ENCODE measurements at regions not wholly inside any gene's neighbourhood (a gene's known extent, or its start where the extent isn't known, plus 50 kb on each side); places are given as distances from the start of the nearest gene placed in this dataset.

- Mint-ChIP-seq H3K27ac (no peak overlapping the region), H3K36me3 (no peaks in the 10 kb centered on the region), H3K9me3 (no peaks in the 10 kb centered on the region)
- ATAC-seq, result no peak
- DNase-seq (ENCODE audit: low spot score in 2 of 2), result no peak
Measured at GRCh38 chr15:92565351-92566125, 90.0 kb downstream of the FAM174B start.

GRCh38 chr15:92561754-92562153 lies 93.8 kb downstream of the FAM174B start:
- no peak overlapping the region for H3K27ac Mint-ChIP-seq
- DNase-seq (ENCODE audit: low spot score in 2 of 2) (no peak), ATAC-seq (no peak)
- H3K36me3 Mint-ChIP-seq, result no peaks in the 10 kb centered on the region
- no peaks in the 10 kb centered on the region for H3K9me3 Mint-ChIP-seq

GRCh38 chr15:92553317-92553716 lies 102.3 kb downstream of the FAM174B start:
- no peak for DNase-seq (ENCODE audit: low spot score in 2 of 2)

GRCh38 chr15:92545996-92546395 lies 109.6 kb downstream of the FAM174B start:
- ATAC-seq (no peak), DNase-seq (ENCODE audit: low spot score in 2 of 2) (no peak)
- Mint-ChIP-seq H3K9me3 (peaks cover 4 to 8% of the 10 kb centered on the region in 2 donors), H3K36me3 (peaks cover 0 to 7% of the 10 kb centered on the region in 2 donors), H3K27ac (no peak overlapping the region)

More at GRCh38 chr15:92553317-92553716, 102.3 kb downstream of the FAM174B start:
- no peak overlapping the region for H3K27ac Mint-ChIP-seq
- no peaks in the 10 kb centered on the region for H3K36me3 Mint-ChIP-seq
- H3K9me3 Mint-ChIP-seq, result peaks cover 0 to 4% of the 10 kb centered on the region in 2 donors
- no peak for ATAC-seq

- DNase-seq (ENCODE audit: low spot score in 2 of 2) (no peak), ATAC-seq (no peak)
- Mint-ChIP-seq H3K9me3 (peaks cover 0 to 8% of the 10 kb centered on the region in 2 donors), H3K27ac (no peak overlapping the region), H3K36me3 (peaks cover 0 to 7% of the 10 kb centered on the region in 2 donors)
Measured at GRCh38 chr15:92541291-92542200, 114.0 kb downstream of the FAM174B start.

GRCh38 chr15:92538115-92538514 lies 117.5 kb downstream of the FAM174B start:
- ATAC-seq, result no peak
- Mint-ChIP-seq H3K9me3 (peaks cover 10 to 11% of the 10 kb centered on the region in 2 donors), H3K27ac (no peak overlapping the region), H3K36me3 (peaks cover 8 to 12% of the 10 kb centered on the region in 2 donors)
- no peak for DNase-seq (ENCODE audit: low spot score in 2 of 2)

GRCh38 chr15:92533298-92533697 lies 122.3 kb downstream of the FAM174B start:
- ATAC-seq, result no peak
- DNase-seq (ENCODE audit: low spot score in 2 of 2), result no peak
- Mint-ChIP-seq H3K36me3 (peaks cover 8 to 12% of the 10 kb centered on the region in 2 donors), H3K27ac (no peak overlapping the region), H3K9me3 (peaks cover 10 to 11% of the 10 kb centered on the region in 2 donors)

GRCh38 chr15:92531406-92531805 lies 124.2 kb downstream of the FAM174B start:
- peaks cover 8 to 12% of the 10 kb centered on the region in 2 donors for H3K36me3 Mint-ChIP-seq
- H3K9me3 Mint-ChIP-seq, result peaks cover 10 to 11% of the 10 kb centered on the region in 2 donors
- DNase-seq (ENCODE audit: low spot score in 2 of 2), result no peak
- no peak overlapping the region for H3K27ac Mint-ChIP-seq
- no peak for ATAC-seq

GRCh38 chr15:92528736-92529135 lies 126.8 kb downstream of the FAM174B start:
- Mint-ChIP-seq H3K27ac (no peak overlapping the region), H3K36me3 (no peaks in the 10 kb centered on the region), H3K9me3 (no peaks in the 10 kb centered on the region)
- DNase-seq (ENCODE audit: low spot score in 2 of 2), result no peak
- no peak for ATAC-seq

- Mint-ChIP-seq H3K27ac (no peak overlapping the region), H3K9me3 (no peaks in the 10 kb centered on the region), H3K36me3 (no peaks in the 10 kb centered on the region)
- DNase-seq (ENCODE audit: low spot score in 2 of 2), result no peak
- no peak for ATAC-seq
Measured at GRCh38 chr15:92527197-92527596, 128.4 kb downstream of the FAM174B start.

GRCh38 chr15:92525758-92526245 lies 129.8 kb downstream of the FAM174B start:
- no peaks in the 10 kb centered on the region for H3K36me3 Mint-ChIP-seq
- no peaks in the 10 kb centered on the region for H3K9me3 Mint-ChIP-seq
- no peak for DNase-seq (ENCODE audit: low spot score in 2 of 2)
- H3K27ac Mint-ChIP-seq, result no peak overlapping the region
- ATAC-seq, result no peak

GRCh38 chr15:92524874-92525565 lies 130.6 kb downstream of the FAM174B start:
- Mint-ChIP-seq H3K27ac (no peak overlapping the region), H3K9me3 (no peaks in the 10 kb centered on the region), H3K36me3 (no peaks in the 10 kb centered on the region)
- ATAC-seq (no peak), DNase-seq (ENCODE audit: low spot score in 2 of 2) (no peak)

- DNase-seq (ENCODE audit: low spot score in 2 of 2), result no peak
- Mint-ChIP-seq H3K27ac (no peak overlapping the region), H3K9me3 (no peaks in the 10 kb centered on the region), H3K36me3 (no peaks in the 10 kb centered on the region)
- no peak for ATAC-seq
Measured at GRCh38 chr15:92524161-92524560, 130.5 kb downstream of the ST8SIA2 start.

GRCh38 chr15:92523176-92523575 lies 129.5 kb downstream of the ST8SIA2 start:
- DNase-seq (ENCODE audit: low spot score in 2 of 2) (no peak), ATAC-seq (no peak)
- H3K9me3 Mint-ChIP-seq, result no peaks in the 10 kb centered on the region
- H3K36me3 Mint-ChIP-seq, result no peaks in the 10 kb centered on the region
- H3K27ac Mint-ChIP-seq, result no peak overlapping the region

GRCh38 chr15:92521624-92522008 lies 127.9 kb downstream of the ST8SIA2 start:
- Mint-ChIP-seq H3K9me3 (no peaks in the 10 kb centered on the region), H3K27ac (no peak overlapping the region), H3K36me3 (no peaks in the 10 kb centered on the region)
- peak; percentile 73 to 86 for ATAC-seq
- DNase-seq (ENCODE audit: low spot score in 2 of 2), result peak in 1 of 2 donors; percentile 55

- DNase-seq (ENCODE audit: low spot score in 2 of 2) (no peak), ATAC-seq (peak in 1 of 2 donors; percentile 56)
- H3K9me3 Mint-ChIP-seq, result no peaks in the 10 kb centered on the region
- H3K27ac Mint-ChIP-seq, result no peak overlapping the region
- H3K36me3 Mint-ChIP-seq, result no peaks in the 10 kb centered on the region
Measured at GRCh38 chr15:92520914-92521623, 127.4 kb downstream of the ST8SIA2 start.
